HCT116 (cell line): ENCODE measurements at regions not wholly inside any gene's neighbourhood (a gene's known extent, or its start where the extent isn't known, plus 50 kb on each side); places are given as distances from the start of the nearest gene placed in this dataset.

ENCODE experiments used
- ATAC-seq: fragments of 200-7000 bp; cut with Tn5 transposase; 2 replicates; pipeline ENCODE4 v1.9.1; 2020; ENCODE audit warnings: mild to moderate bottlenecking, moderate library complexity
- BruUV-seq: library from RNA; stranded (reverse); fragments of 400-500 nt; replicated peaks from 2 replicates; lab custom pipeline; 2021; lab: Mats Ljungman, UMichigan
- CTCF ChIA-PET: fragments of 300-600 bp; sonication (Branson Sonifier 250); formaldehyde crosslinking; loops from one replicate; lab custom pipeline; 2021; ENCODE audit warnings: antibody characterized with exemption; lab: Charles Lee
- POLR2A ChIA-PET: fragments of 300-600, 350-600 bp; sonication (Branson Sonifier 250); formaldehyde crosslinking; loops from one replicate; lab custom pipeline; 2021; ENCODE audit warnings: antibody characterized with exemption; lab: Charles Lee
- RAD21 ChIA-PET, 2 experiments: fragments of 300-600 bp; sonication (Branson Sonifier 250); formaldehyde crosslinking; loops; one replicate each; lab custom pipeline; 2023; ENCODE audit warnings: low total read pairs in 2 of 2; ENCODE audit not compliant: uncharacterized antibody in 2 of 2, unreplicated experiment in 2 of 2, low non-redundant PET in 1 of 2; lab: Charles Lee
- DNase-seq: peaks from one replicate; pipeline ENCODE4 v3.0.0-alpha.2; 2010; ENCODE audit warnings: low read depth, low spot score
- H2AFZ ChIP-seq: fragments of 200-600 bp; shearing (Covaris generic), sonication (generic); 2 replicates; pipeline ENCODE4 v1.6.1; 2017; ENCODE audit warnings: low read depth, mixed run types, mixed read lengths, antibody characterized with exemption, low read length; ENCODE audit not compliant: poor library complexity, severe bottlenecking
- H3K27ac ChIP-seq: 2 replicates; pipeline ENCODE4 v1.5.1; 2012; ENCODE audit warnings: low read depth, low read length
- H3K27me3 ChIP-seq: fragments of 200-600 bp; sonication (generic); 2 replicates; pipeline ENCODE4 v1.6.1; 2016; ENCODE audit warnings: mixed run types, low read length, mixed read lengths; ENCODE audit not compliant: insufficient read depth
- H3K36me3 ChIP-seq, 2 experiments: fragments of 200-500 bp in 1 of 2; fragments of 200-600 bp in 1 of 2; sonication (Bioruptor generic) in 1 of 2; sonication (generic) in 1 of 2; 2 replicates each; pipeline versions ENCODE4 v1.5.1 to v1.6.1; 2014 to 2016; ENCODE audit warnings: low read length in 2 of 2, inconsistent platforms in 1 of 2, mixed read lengths in 1 of 2, mixed run types in 1 of 2; ENCODE audit not compliant: insufficient read depth in 2 of 2, control insufficient read depth in 1 of 2
- H3K4me1 ChIP-seq, 2 experiments: fragments of 200-600 bp in 1 of 2; sonication (generic) in 1 of 2; 2 replicates each; pipeline versions ENCODE4 v1.5.1 to v1.6.1; 2012 to 2017; ENCODE audit warnings: low read length in 2 of 2, inconsistent platforms in 1 of 2, mild to moderate bottlenecking in 1 of 2, mixed read lengths in 1 of 2, mixed run types in 1 of 2, moderate library complexity in 1 of 2; ENCODE audit not compliant: insufficient read depth in 2 of 2, control insufficient read depth in 1 of 2
- H3K4me2 ChIP-seq: fragments of 200-600 bp; sonication (generic); 2 replicates; pipeline ENCODE4 v1.6.1; 2017; ENCODE audit warnings: mixed run types, low read length, mixed read lengths
- H3K4me3 ChIP-seq, 2 experiments: fragments of 200-600 bp in 1 of 2; sonication (generic) in 1 of 2; replicated peaks in 1 of 2; 2 replicates each; pipeline ENCODE4 v1.5.1; 2011 to 2016; ENCODE audit warnings: low read length in 2 of 2, control low read depth in 1 of 2, low read depth in 1 of 2, mild to moderate bottlenecking in 1 of 2, mixed read lengths in 1 of 2, mixed run types in 1 of 2
- H3K79me2 ChIP-seq: fragments of 200-600 bp; sonication (generic); 2 replicates; pipeline ENCODE4 v1.6.1; 2017; ENCODE audit warnings: mild to moderate bottlenecking, mixed run types, low read length, moderate library complexity, mixed read lengths; ENCODE audit not compliant: insufficient read depth
- H3K9ac ChIP-seq: fragments of 200-600 bp; sonication (generic); 2 replicates; pipeline ENCODE4 v1.6.1; 2016; ENCODE audit warnings: low read length, mixed read lengths
- H3K9me2 ChIP-seq: fragments of 200-600 bp; sonication (generic), shearing (Covaris generic); 2 replicates; pipeline ENCODE4 v1.6.1; 2017; ENCODE audit warnings: mixed run types, mild to moderate bottlenecking, moderate library complexity; ENCODE audit not compliant: insufficient read depth
- H3K9me3 ChIP-seq, 2 experiments: fragments of 200-500 bp in 1 of 2; fragments of 200-600 bp in 1 of 2; sonication (Bioruptor generic) in 1 of 2; sonication (generic) in 1 of 2; 2 replicates each; pipeline ENCODE4 v1.6.1; 2014 to 2017; ENCODE audit warnings: low read length in 2 of 2, mixed read lengths in 2 of 2, inconsistent platforms in 1 of 2, low read depth in 1 of 2, mild to moderate bottlenecking in 1 of 2, mixed run types in 1 of 2, moderate library complexity in 1 of 2; ENCODE audit not compliant: control insufficient read depth in 1 of 2, insufficient read depth in 1 of 2
- H4K20me1 ChIP-seq: fragments of 200-600 bp; sonication (generic), shearing (Covaris generic); 2 replicates; pipeline ENCODE4 v1.6.1; 2017; ENCODE audit warnings: mixed run types, mild to moderate bottlenecking, moderate library complexity; ENCODE audit not compliant: insufficient read depth
- CBX3 ChIP-seq: IDR thresholded peaks from 2 replicates; pipeline ENCODE4 v1.6.1; 2012; ENCODE audit warnings: low read depth
- CTCF ChIP-seq, 3 experiments: fragments of 200-600 bp in 1 of 3; sonication (generic) in 1 of 3; IDR thresholded peaks in 2 of 3; conservative IDR thresholded peaks in 1 of 3; 2 replicates each; pipeline ENCODE4 v1.5.1; 2012 to 2017; ENCODE audit warnings: low read depth in 2 of 3, low read length in 2 of 3, antibody characterized with exemption in 1 of 3, borderline replicate concordance in 1 of 3, control low read depth in 1 of 3, mild to moderate bottlenecking in 1 of 3, mixed read lengths in 1 of 3, mixed run types in 1 of 3, moderate library complexity in 1 of 3; ENCODE audit not compliant: insufficient read depth in 1 of 3
- EGR1 ChIP-seq: IDR thresholded peaks from 2 replicates; pipeline ENCODE4 v1.6.1; 2012; ENCODE audit warnings: low read depth
- EZH2phosphoT487 ChIP-seq: fragments of 200-600 bp; IDR thresholded peaks from 2 replicates; pipeline ENCODE4 v1.6.1; 2018; ENCODE audit warnings: antibody characterized with exemption, borderline replicate concordance
- MAX ChIP-seq: IDR thresholded peaks from 2 replicates; pipeline ENCODE4 v1.6.1; 2012
- POLR2AphosphoS5 ChIP-seq: IDR thresholded peaks from 2 replicates; pipeline ENCODE4 v1.6.1; 2011; ENCODE audit warnings: mild to moderate bottlenecking, low read depth, low read length, moderate library complexity
- SP1 ChIP-seq: IDR thresholded peaks from 2 replicates; pipeline ENCODE4 v1.6.1; 2012; ENCODE audit warnings: low read depth
- ZFX ChIP-seq: fragments of 450-650 bp; IDR thresholded peaks from 2 replicates; pipeline ENCODE4 v1.6.1; 2017
- ZNF274 ChIP-seq: fragments of 200-500 bp; sonication (Bioruptor generic); IDR thresholded peaks from 2 replicates; pipeline ENCODE4 v1.6.1; 2014; ENCODE audit warnings: mild to moderate bottlenecking, low read depth, low read length, inconsistent platforms
- intact Hi-C: fragments of 100-400 bp; cut with micrococcal nuclease; formaldehyde crosslinking; loops from 2 replicates; pipeline ENCODE4 v1.10.0; 2022

GRCh38 chr3:128568602-128569490 lies 75.8 kb upstream of the GATA2 start:
- BruUV-seq = no TSS peak
- Histone ChIP-seq H3K36me3 (no peaks in the 10 kb centered on the region), H3K9me3 (no peaks in the 10 kb centered on the region), H3K4me2 (no peak overlapping the region), H3K4me3 (no peak overlapping the region), H2AFZ (no peak overlapping the region), H3K4me1 (no peaks in the 10 kb centered on the region), H3K9me2 (no peaks in the 10 kb centered on the region), H3K27me3 (peaks cover 3% of the 10 kb centered on the region; the same call in 1 of the 2 replicates), H3K9ac (no peak overlapping the region), H4K20me1 (no peaks in the 10 kb centered on the region), H3K27ac (no peak overlapping the region), H3K79me2 (no peaks in the 10 kb centered on the region)
- ChIA-PET POLR2A (no interaction called here), CTCF (no interaction called here), RAD21 (no interaction called here)
- intact Hi-C loops = no loop called here
- DNase-seq (no peak), ATAC-seq (no peak)
- TF ChIP-seq CBX3 (no peak), ZFX (no peak), EZH2phosphoT487 (no peak), SP1 (no peak), ZNF274 (no peak), CTCF (IDR thresholded peaks at IDR 0.05 in 2 of 3, conservative IDR thresholded peaks at IDR 0.05 in 1 of 3; ENCODE audit: borderline replicate concordance in 1 of 3, insufficient read depth in 1 of 3, low read depth in 2 of 3, low read length in 2 of 3) (no peak), EGR1 (no peak), MAX (no peak), POLR2AphosphoS5 (no peak)
